Hematopoietic multipotent progenitor cell treated with erythropoietin and hydrocortisone succinate and interleukin-3 and kit ligand, for 4 days (in vitro differentiated cells): ENCODE measurements at regions not wholly inside any gene's neighbourhood (a gene's known extent, or its start where the extent isn't known, plus 50 kb on each side); places are given as distances from the start of the nearest gene placed in this dataset.
A peak's percentile ranks its signal among the peaks of the same experiment; 100 is the strongest.
"Not testable (repeated sequence)": the region's sequence is repeated elsewhere in the genome, so short reads cannot be mapped to it uniquely, and the experiment has no call there.

Source experiments
- DNase-seq: peaks from one replicate; pipeline ENCODE4 v3.0.0-alpha.2; 2015

- DNase-seq, result peak; percentile 25
Observed at GRCh38 chr7:39825401-39825980, 124.6 kb upstream of the CDK13 start.

- DNase-seq, result no peak
Observed at GRCh38 chr7:39826166-39826565, 123.9 kb upstream of the CDK13 start.

- no peak for DNase-seq
Observed at GRCh38 chr7:39827571-39827970, 122.5 kb upstream of the CDK13 start.

GRCh38 chr7:39829028-39829427 lies 121.0 kb upstream of the CDK13 start:
- DNase-seq, result no peak

GRCh38 chr7:39832519-39833085 lies 117.5 kb upstream of the CDK13 start:
- DNase-seq, result no peak

GRCh38 chr7:39833180-39833799 lies 116.8 kb upstream of the CDK13 start:
- DNase-seq, result peak; percentile 81

- DNase-seq, result not testable (repeated sequence)
Observed at GRCh38 chr7:39833865-39834634, 116.0 kb upstream of the CDK13 start.

GRCh38 chr7:39838326-39838725 lies 111.7 kb upstream of the CDK13 start:
- DNase-seq, result peak; percentile 76

- no peak for DNase-seq
Observed at GRCh38 chr7:39845006-39845405, 105.0 kb upstream of the CDK13 start.

GRCh38 chr7:39847227-39847626 lies 102.8 kb upstream of the CDK13 start:
- DNase-seq, result no peak

GRCh38 chr7:39851466-39852045 lies 98.5 kb upstream of the CDK13 start:
- no peak for DNase-seq

GRCh38 chr7:39854616-39855324 lies 95.3 kb upstream of the CDK13 start:
- not testable (repeated sequence) for DNase-seq

GRCh38 chr7:39855325-39855674 lies 94.8 kb upstream of the CDK13 start:
- peak; percentile 6 for DNase-seq

- peak; percentile 55 for DNase-seq
Observed at GRCh38 chr7:39863675-39864322, 86.3 kb upstream of the CDK13 start.

- DNase-seq, result not testable (repeated sequence)
Observed at GRCh38 chr7:39869888-39870522, 80.1 kb upstream of the CDK13 start.

- DNase-seq, result not testable (repeated sequence)
Observed at GRCh38 chr7:39871610-39872009, 78.4 kb upstream of the CDK13 start.

GRCh38 chr7:39880556-39880955 lies 69.5 kb upstream of the CDK13 start:
- no peak for DNase-seq

- DNase-seq, result no peak
Observed at GRCh38 chr7:39882148-39882784, 67.8 kb upstream of the CDK13 start.

GRCh38 chr7:39883812-39884390 lies 66.2 kb upstream of the CDK13 start:
- no peak for DNase-seq

GRCh38 chr7:39888171-39888853 lies 61.7 kb upstream of the CDK13 start:
- no peak for DNase-seq
